Ovary (tissue), 3 donors: ENCODE measurements at regions not wholly inside any gene's neighbourhood (a gene's known extent, or its start where the extent isn't known, plus 50 kb on each side); places are given as distances from the start of the nearest gene placed in this dataset.

Source experiments
- POLR2A ChIP-seq: fragments of 450-650 bp; IDR thresholded peaks from one replicate; pipeline ENCODE4 v1.6.1; 2017; ENCODE audit warnings: antibody characterized with exemption, mild to moderate bottlenecking, moderate library complexity
- TF ChIP-seq, protein P1 (sequence below), 3 donors: fragments of 450-650 bp in 2 of 3; fragments of 200-600 bp in 1 of 3; IDR thresholded peaks; one replicate each; pipeline versions ENCODE4 v1.5.1 to v1.8.0; 2016 to 2022; ENCODE audit warnings: antibody characterized with exemption in 3 of 3, mild to moderate bottlenecking in 1 of 3
- donor health status: DM: no; HTN: no; CAD: no.

DNA sequence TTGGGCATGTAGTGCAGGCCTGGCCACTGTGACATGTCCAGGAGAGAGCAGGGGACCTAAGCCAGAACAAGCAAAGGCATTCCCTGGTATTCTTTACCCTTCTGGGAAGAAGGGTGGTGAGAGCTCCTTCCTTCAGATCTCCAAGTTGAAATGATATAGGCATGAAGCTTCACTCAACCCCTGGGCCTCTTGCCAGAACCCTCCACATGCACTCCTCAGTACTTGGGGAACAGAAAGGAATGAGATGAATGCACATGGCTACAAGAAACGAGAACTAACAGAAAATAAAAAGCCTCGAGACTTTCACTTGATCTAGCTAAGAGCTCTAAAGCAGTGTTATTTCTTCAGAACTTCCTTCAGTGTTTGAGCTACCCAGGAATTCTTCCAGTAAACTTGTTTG, 262.2 kb downstream of the ETV1 start:
- TF ChIP-seq POLR2A = no peak
- TF ChIP-seq, protein P1, sequence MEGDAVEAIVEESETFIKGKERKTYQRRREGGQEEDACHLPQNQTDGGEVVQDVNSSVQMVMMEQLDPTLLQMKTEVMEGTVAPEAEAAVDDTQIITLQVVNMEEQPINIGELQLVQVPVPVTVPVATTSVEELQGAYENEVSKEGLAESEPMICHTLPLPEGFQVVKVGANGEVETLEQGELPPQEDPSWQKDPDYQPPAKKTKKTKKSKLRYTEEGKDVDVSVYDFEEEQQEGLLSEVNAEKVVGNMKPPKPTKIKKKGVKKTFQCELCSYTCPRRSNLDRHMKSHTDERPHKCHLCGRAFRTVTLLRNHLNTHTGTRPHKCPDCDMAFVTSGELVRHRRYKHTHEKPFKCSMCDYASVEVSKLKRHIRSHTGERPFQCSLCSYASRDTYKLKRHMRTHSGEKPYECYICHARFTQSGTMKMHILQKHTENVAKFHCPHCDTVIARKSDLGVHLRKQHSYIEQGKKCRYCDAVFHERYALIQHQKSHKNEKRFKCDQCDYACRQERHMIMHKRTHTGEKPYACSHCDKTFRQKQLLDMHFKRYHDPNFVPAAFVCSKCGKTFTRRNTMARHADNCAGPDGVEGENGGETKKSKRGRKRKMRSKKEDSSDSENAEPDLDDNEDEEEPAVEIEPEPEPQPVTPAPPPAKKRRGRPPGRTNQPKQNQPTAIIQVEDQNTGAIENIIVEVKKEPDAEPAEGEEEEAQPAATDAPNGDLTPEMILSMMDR (IDR thresholded peaks at IDR 0.05) = no peak
